GM23248 (cell line): ENCODE measurements at regions not wholly inside any gene's neighbourhood (a gene's known extent, or its start where the extent isn't known, plus 50 kb on each side); places are given as distances from the start of the nearest gene placed in this dataset.
"Not testable (repeated sequence)": the region's sequence is repeated elsewhere in the genome, so short reads cannot be mapped to it uniquely, and the experiment has no call there.

ENCODE experiments used
- DNase-seq: peaks from one replicate; pipeline ENCODE4 v3.0.0-alpha.2; 2015
- H2AFZ ChIP-seq: fragments of 200-600 bp; sonication (generic); 2 replicates; pipeline ENCODE4 v1.6.1; 2016; ENCODE audit warnings: antibody characterized with exemption
- H3F3A ChIP-seq: fragments of 200-600 bp; sonication (generic); 2 replicates; pipeline ENCODE4 v1.6.1; 2016; ENCODE audit warnings: mild to moderate bottlenecking, antibody characterized with exemption, mixed run types; ENCODE audit not compliant: insufficient read depth
- H3K27ac ChIP-seq: fragments of 200-600 bp; sonication (generic); 2 replicates; pipeline ENCODE4 v1.5.1; 2016; ENCODE audit warnings: mild to moderate bottlenecking
- H3K27me3 ChIP-seq: fragments of 200-600 bp; sonication (generic); replicated peaks from 2 replicates; pipeline ENCODE4 v1.6.1; 2016; ENCODE audit warnings: mild to moderate bottlenecking; ENCODE audit not compliant: insufficient read depth
- H3K36me3 ChIP-seq: fragments of 200-600 bp; sonication (generic); 2 replicates; pipeline ENCODE4 v1.6.1; 2016; ENCODE audit warnings: low read depth, mild to moderate bottlenecking
- H3K4me1 ChIP-seq: fragments of 200-600 bp; sonication (generic); 2 replicates; pipeline ENCODE4 v1.6.1; 2016; ENCODE audit warnings: mild to moderate bottlenecking; ENCODE audit not compliant: insufficient read depth
- H3K4me2 ChIP-seq: fragments of 200-600 bp; sonication (generic); one replicate; pipeline ENCODE4 v1.6.1; 2016; ENCODE audit warnings: mild to moderate bottlenecking; ENCODE audit not compliant: unreplicated experiment
- H3K4me3 ChIP-seq: fragments of 200-600 bp; sonication (generic); 2 replicates; pipeline ENCODE4 v1.5.1; 2016; ENCODE audit warnings: mild to moderate bottlenecking
- H3K79me2 ChIP-seq: fragments of 200-600 bp; sonication (generic); 2 replicates; pipeline ENCODE4 v1.6.1; 2016; ENCODE audit warnings: mild to moderate bottlenecking; ENCODE audit not compliant: insufficient read depth
- H3K9ac ChIP-seq: fragments of 200-600 bp; sonication (generic); 2 replicates; pipeline ENCODE4 v1.6.1; 2016; ENCODE audit warnings: mild to moderate bottlenecking
- H3K9me2 ChIP-seq: fragments of 200-600 bp; sonication (generic); 2 replicates; pipeline ENCODE4 v1.6.1; 2016; ENCODE audit warnings: mixed run types, mild to moderate bottlenecking, moderate library complexity; ENCODE audit not compliant: insufficient read depth
- H3K9me3 ChIP-seq: fragments of 200-600 bp; sonication (generic); one replicate; pipeline ENCODE4 v1.6.1; 2017; ENCODE audit warnings: low read depth
- H4K20me1 ChIP-seq: fragments of 200-600 bp; sonication (generic); 2 replicates; pipeline ENCODE4 v1.6.0; 2016; ENCODE audit not compliant: insufficient read depth
- EZH2 ChIP-seq: fragments of 200-600 bp; sonication (generic); IDR thresholded peaks from 2 replicates; pipeline ENCODE4 v1.6.1; 2018; ENCODE audit warnings: antibody characterized with exemption, mild to moderate bottlenecking; ENCODE audit not compliant: insufficient read depth, poor library complexity, severe bottlenecking
- EZH2phosphoT487 ChIP-seq: fragments of 200-600 bp; sonication (generic); IDR thresholded peaks from 2 replicates; pipeline ENCODE4 v1.6.1; 2018; ENCODE audit warnings: antibody characterized with exemption, moderate library complexity, mild to moderate bottlenecking, low read depth; ENCODE audit not compliant: insufficient read depth
- WGBS, 2 experiments: methylation state at CpG; one replicate each; pipeline ENCODE4 v1.1.6; 2015 to 2017; ENCODE audit warnings: low lambda C conversion rate in 2 of 2, low coverage in 1 of 2; ENCODE audit errors: missing lambda C conversion rate in 2 of 2; 5-methylcytosine and 5-hydroxymethylcytosine counted together
- in situ Hi-C: fragments of 300-500 bp; cut with MboI; formaldehyde crosslinking; loops from 2 replicates; pipeline ENCODE4 v1.15.0; 2020

DNA sequence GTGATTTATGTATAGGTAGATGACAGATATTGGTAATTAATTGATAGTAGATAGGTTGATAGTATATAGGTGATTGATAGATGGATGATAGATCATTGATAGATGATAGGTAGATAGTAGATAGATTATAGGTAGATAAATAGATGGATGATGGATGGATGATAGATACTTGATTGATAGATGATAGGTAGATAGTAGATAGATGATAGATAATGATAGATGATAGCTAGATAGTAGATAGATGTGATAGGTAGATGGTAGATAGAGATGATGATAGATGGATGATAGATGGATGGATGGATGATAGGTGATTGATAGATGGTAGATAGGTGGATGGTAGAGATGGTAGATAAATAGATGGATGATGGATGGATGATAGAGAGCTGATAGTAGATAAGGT, 62.0 kb upstream of the SAMD11 start:
- H3K9me3 ChIP-seq, result no peaks in the 10 kb centered on the region
- H3F3A ChIP-seq, result no peaks in the 10 kb centered on the region
- H2AFZ ChIP-seq, result no peak overlapping the region
- H3K79me2 ChIP-seq, result no peaks in the 10 kb centered on the region
- TF ChIP-seq EZH2, result no peak
- TF ChIP-seq EZH2phosphoT487, result no peak
- H4K20me1 ChIP-seq, result no peaks in the 10 kb centered on the region
- no peak overlapping the region for H3K4me3 ChIP-seq
- H3K9me2 ChIP-seq, result no peaks in the 10 kb centered on the region
- no peak overlapping the region for H3K27ac ChIP-seq
- no peak for DNase-seq
- no peak overlapping the region for H3K4me2 ChIP-seq
- peaks cover 8% of the 10 kb centered on the region for H3K4me1 ChIP-seq
- no peaks in the 10 kb centered on the region for H3K36me3 ChIP-seq
- in situ Hi-C loops, result no loop called here
- no peak overlapping the region for H3K9ac ChIP-seq
- no peaks in the 10 kb centered on the region; the same call in 1 of the 2 replicates for H3K27me3 ChIP-seq

DNA sequence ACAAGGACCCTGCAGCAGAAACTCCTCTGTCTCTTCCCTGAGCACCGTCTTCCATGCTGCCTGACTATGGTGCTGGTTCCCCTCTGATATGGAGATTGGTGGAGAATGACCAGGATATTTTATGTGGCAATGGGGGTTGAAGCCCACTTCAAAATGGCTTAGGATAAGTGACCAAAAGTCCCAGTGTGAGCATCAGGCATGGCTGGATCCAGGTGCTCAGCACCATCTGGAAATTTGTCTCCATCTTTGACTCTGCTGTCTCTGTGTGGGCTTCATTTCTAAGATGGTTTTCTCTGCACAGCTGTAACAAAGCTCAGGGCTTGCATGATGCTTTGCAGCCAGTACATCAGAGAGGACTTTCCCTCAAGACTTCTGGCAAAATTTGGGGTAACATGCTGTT, 61.1 kb upstream of the SAMD11 start:
- H3K79me2 ChIP-seq, in situ Hi-C loops, H3K4me2 ChIP-seq, H3K27me3 ChIP-seq, DNase-seq, H3K36me3 ChIP-seq, H3K27ac ChIP-seq, H3F3A ChIP-seq, H3K9me3 ChIP-seq, H3K4me1 ChIP-seq, H3K9me2 ChIP-seq, H2AFZ ChIP-seq, H3K9ac ChIP-seq, H4K20me1 ChIP-seq, H3K4me3 ChIP-seq: not testable (repeated sequence)
- 40 to 46% methylated on average over 1 of the region's 1 CpG for WGBS, 2 experiments

- H3K27me3 ChIP-seq, H3K9me2 ChIP-seq, H3K4me1 ChIP-seq, H3K79me2 ChIP-seq, H3K27ac ChIP-seq, H3K9ac ChIP-seq, H3K36me3 ChIP-seq, H3K4me3 ChIP-seq, in situ Hi-C loops, H3K9me3 ChIP-seq, DNase-seq, H3K4me2 ChIP-seq, H2AFZ ChIP-seq, H4K20me1 ChIP-seq, H3F3A ChIP-seq: not testable (repeated sequence)
- 65 to 68% methylated on average over 8 of the region's 8 CpGs for WGBS, 2 experiments
These were observed 58.1 kb upstream of the SAMD11 start for GRCh38 chr1:865633-866032.

GRCh38 chr1:866095-866494, 57.6 kb upstream of the SAMD11 start:
- H3K4me2 ChIP-seq, result no peak overlapping the region

GRCh38 chr1:866631-867299, 57.0 kb upstream of the SAMD11 start:
- H3K4me2 ChIP-seq, H3K79me2 ChIP-seq, H2AFZ ChIP-seq, H3K9ac ChIP-seq, H3K27ac ChIP-seq, H3K4me1 ChIP-seq, DNase-seq, H3K4me3 ChIP-seq, H3K36me3 ChIP-seq, in situ Hi-C loops, H4K20me1 ChIP-seq, H3K9me3 ChIP-seq, H3F3A ChIP-seq, H3K9me2 ChIP-seq: not testable (repeated sequence)
- WGBS, 2 experiments, result 50 to 78% methylated on average over 8 to 33 of the region's 33 CpGs
- H3K27me3 ChIP-seq, result peaks cover 18% of the 10 kb centered on the region

More at GRCh38 chr1:866095-866494, 57.6 kb upstream of the SAMD11 start:
- Histone ChIP-seq H4K20me1 (no peaks in the 10 kb centered on the region), H3K9me3 (no peaks in the 10 kb centered on the region), H3K9ac (no peak overlapping the region), H3F3A (peaks cover 8% of the 10 kb centered on the region; the same call in 1 of the 2 replicates), H3K9me2 (no peaks in the 10 kb centered on the region), H3K27me3 (peaks cover 11% of the 10 kb centered on the region), H3K36me3 (no peaks in the 10 kb centered on the region), H3K79me2 (no peaks in the 10 kb centered on the region), H3K4me3 (no peak overlapping the region), H3K4me1 (no peaks in the 10 kb centered on the region), H3K27ac (no peak overlapping the region), H2AFZ (no peak overlapping the region)
- 33 to 58% methylated on average over 9 of the region's 9 CpGs for WGBS, 2 experiments
- DNase-seq, result no peak
- in situ Hi-C loops, result no loop called here
- TF ChIP-seq EZH2 (no peak), EZH2phosphoT487 (no peak)

GRCh38 chr1:867550-867949, 56.2 kb upstream of the SAMD11 start:
- H3K79me2 ChIP-seq, H3K36me3 ChIP-seq, H3K4me2 ChIP-seq, H3F3A ChIP-seq, H3K9me3 ChIP-seq, in situ Hi-C loops, H3K4me1 ChIP-seq, H3K27ac ChIP-seq, H4K20me1 ChIP-seq, H2AFZ ChIP-seq, H3K9me2 ChIP-seq, H3K4me3 ChIP-seq, H3K9ac ChIP-seq: not testable (repeated sequence)
- 11 to 16% methylated on average over 4 of the region's 4 CpGs for WGBS, 2 experiments
- H3K27me3 ChIP-seq, result peaks cover 19% of the 10 kb centered on the region
- DNase-seq, result peak; percentile 74
